ENCODE measurements at regions not wholly inside any gene's neighbourhood (a gene's known extent, or its start where the extent isn't known, plus 50 kb on each side); places are given as distances from the start of the nearest gene placed in this dataset.

DNA sequence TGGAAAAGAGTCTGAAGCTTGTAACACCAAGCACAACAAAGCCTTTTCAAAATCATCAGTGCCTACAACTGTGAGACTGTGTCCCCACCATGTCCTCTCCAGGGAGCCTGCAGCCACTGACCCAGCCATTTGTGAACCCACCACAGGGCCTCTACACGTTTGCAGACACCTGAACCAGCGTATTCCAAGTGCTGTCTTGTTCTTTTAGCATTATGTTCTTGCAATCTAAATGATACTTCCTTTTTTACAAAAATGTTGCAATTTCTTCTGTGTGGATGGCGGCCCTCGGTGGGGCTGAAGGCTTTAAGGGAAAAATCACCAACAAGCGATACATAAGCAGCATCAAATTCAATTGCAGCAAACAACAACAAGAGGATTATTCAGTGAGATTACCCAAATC is 403.2 kb upstream of the MGMT start:
- TF ChIP-seq, protein P1, sequence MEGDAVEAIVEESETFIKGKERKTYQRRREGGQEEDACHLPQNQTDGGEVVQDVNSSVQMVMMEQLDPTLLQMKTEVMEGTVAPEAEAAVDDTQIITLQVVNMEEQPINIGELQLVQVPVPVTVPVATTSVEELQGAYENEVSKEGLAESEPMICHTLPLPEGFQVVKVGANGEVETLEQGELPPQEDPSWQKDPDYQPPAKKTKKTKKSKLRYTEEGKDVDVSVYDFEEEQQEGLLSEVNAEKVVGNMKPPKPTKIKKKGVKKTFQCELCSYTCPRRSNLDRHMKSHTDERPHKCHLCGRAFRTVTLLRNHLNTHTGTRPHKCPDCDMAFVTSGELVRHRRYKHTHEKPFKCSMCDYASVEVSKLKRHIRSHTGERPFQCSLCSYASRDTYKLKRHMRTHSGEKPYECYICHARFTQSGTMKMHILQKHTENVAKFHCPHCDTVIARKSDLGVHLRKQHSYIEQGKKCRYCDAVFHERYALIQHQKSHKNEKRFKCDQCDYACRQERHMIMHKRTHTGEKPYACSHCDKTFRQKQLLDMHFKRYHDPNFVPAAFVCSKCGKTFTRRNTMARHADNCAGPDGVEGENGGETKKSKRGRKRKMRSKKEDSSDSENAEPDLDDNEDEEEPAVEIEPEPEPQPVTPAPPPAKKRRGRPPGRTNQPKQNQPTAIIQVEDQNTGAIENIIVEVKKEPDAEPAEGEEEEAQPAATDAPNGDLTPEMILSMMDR (IDR thresholded peaks at IDR 0.05; ENCODE audit: poor library complexity), result no peak
- no peak for TF ChIP-seq EZH2 (IDR thresholded peaks at IDR 0.05; ENCODE audit: borderline replicate concordance)
- TF ChIP-seq EZH2phosphoT487 (IDR thresholded peaks at IDR 0.05; ENCODE audit: low read depth, severe bottlenecking, unreplicated experiment), result no peak
